ENCODE measurements at regions not wholly inside any gene's neighbourhood (a gene's known extent, or its start where the extent isn't known, plus 50 kb on each side); places are given as distances from the start of the nearest gene placed in this dataset.

DNA sequence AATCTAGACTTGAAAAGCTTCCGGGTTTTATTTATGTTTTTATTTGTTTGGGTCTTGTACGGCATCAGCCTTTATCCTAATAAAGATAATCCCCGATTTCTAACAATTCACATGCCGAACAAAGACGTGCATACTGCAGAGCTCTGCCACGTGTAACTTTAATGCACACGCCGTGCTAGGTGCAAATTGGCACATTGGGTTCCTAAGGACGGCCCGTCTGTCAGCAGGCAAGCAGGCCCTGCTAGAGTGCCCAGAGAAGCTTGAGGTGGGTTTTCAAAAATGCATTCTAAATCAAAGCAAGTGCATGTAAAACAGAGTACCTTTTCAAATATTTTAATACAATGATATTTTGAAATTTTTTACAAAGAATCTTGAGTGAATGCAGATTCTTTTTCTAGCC lies 806.4 kb upstream of the POU3F3 start:
- Histone ChIP-seq H3K9me3 (no peaks in the 10 kb centered on the region), H3K27ac (no peak overlapping the region), H3K27me3 (no peaks in the 10 kb centered on the region), H3K36me3 (no peaks in the 10 kb centered on the region), H3K4me3 (no peak overlapping the region), H3K4me1 (no peaks in the 10 kb centered on the region)
- DNase-seq (no peak), ATAC-seq (ENCODE audit: low FRiP score in 2 of 2) (no peak)
- TF ChIP-seq EP300 (IDR thresholded peaks at IDR 0.05) = no peak
- no peak for TF ChIP-seq POLR2AphosphoS5 (IDR thresholded peaks at IDR 0.05)
- no peak for TF ChIP-seq POLR2A (IDR thresholded peaks at IDR 0.05)
- TF ChIP-seq, protein P1, sequence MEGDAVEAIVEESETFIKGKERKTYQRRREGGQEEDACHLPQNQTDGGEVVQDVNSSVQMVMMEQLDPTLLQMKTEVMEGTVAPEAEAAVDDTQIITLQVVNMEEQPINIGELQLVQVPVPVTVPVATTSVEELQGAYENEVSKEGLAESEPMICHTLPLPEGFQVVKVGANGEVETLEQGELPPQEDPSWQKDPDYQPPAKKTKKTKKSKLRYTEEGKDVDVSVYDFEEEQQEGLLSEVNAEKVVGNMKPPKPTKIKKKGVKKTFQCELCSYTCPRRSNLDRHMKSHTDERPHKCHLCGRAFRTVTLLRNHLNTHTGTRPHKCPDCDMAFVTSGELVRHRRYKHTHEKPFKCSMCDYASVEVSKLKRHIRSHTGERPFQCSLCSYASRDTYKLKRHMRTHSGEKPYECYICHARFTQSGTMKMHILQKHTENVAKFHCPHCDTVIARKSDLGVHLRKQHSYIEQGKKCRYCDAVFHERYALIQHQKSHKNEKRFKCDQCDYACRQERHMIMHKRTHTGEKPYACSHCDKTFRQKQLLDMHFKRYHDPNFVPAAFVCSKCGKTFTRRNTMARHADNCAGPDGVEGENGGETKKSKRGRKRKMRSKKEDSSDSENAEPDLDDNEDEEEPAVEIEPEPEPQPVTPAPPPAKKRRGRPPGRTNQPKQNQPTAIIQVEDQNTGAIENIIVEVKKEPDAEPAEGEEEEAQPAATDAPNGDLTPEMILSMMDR (IDR thresholded peaks at IDR 0.05) = no peak
- 87 to 92% methylated on average over 10 of the region's 10 CpGs for WGBS, 2 donors

DNA sequence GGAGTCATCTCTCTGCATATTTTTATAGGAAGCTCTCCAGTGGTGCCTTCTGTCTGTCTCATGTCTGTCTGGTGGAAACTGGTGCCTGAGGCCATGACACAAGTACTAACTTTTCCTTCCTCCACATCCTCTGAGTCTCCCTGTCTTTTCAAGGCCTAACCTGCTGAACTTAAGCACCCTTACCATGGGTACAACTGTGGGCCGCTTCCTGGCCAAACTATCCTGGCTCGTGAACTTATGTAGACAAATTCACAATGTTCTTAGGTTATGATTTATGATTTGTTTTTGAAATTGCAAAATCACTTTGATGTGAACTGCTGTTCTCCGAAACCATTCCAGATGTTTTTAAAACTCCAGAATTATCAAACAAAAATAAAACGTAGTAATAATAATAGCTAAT lies 804.5 kb upstream of the POU3F3 start:
- 71 to 78% methylated on average over 4 of the region's 4 CpGs for WGBS, 2 donors
- Histone ChIP-seq H3K27me3 (no peaks in the 10 kb centered on the region), H3K36me3 (no peaks in the 10 kb centered on the region), H3K27ac (no peak overlapping the region), H3K9me3 (no peaks in the 10 kb centered on the region), H3K4me1 (no peaks in the 10 kb centered on the region), H3K4me3 (no peak overlapping the region)
- ATAC-seq (ENCODE audit: low FRiP score in 2 of 2) (peak in 1 of 2 donors; percentile 44), DNase-seq (no peak)
- TF ChIP-seq POLR2A (IDR thresholded peaks at IDR 0.05) = no peak
- TF ChIP-seq EP300 (IDR thresholded peaks at IDR 0.05) = no peak
- TF ChIP-seq POLR2AphosphoS5 (IDR thresholded peaks at IDR 0.05) = no peak
- TF ChIP-seq, protein P1 (IDR thresholded peaks at IDR 0.05) = no peak

DNA sequence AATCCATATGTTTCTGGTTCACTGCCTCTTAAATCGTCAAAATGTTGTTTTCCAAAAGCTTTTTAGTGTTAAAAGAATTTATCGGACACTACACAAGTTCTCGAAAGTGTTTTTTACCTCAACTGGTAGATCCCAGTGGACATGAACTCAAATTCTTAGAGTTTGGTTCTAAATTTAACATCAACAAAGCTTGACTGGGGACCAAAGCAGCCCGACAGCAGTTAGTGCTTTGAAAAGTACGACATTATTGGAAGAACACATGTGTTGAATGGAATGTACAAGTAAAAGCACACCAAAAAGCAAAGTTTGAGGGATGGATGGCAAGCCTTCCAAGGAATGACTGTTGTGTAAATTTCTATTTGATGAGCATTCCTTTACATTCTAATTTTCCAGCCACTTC lies 803.9 kb upstream of the POU3F3 start:
- H3K9me3 ChIP-seq = no peaks in the 10 kb centered on the region
- 84 to 91% methylated on average over 5 of the region's 5 CpGs for WGBS, 2 donors
- no peak overlapping the region for H3K4me3 ChIP-seq
- H3K36me3 ChIP-seq = no peaks in the 10 kb centered on the region
- ATAC-seq (ENCODE audit: low FRiP score in 2 of 2) = peak in 1 of 2 donors; percentile 16
- no peak for DNase-seq
- no peak overlapping the region for H3K27ac ChIP-seq
- no peaks in the 10 kb centered on the region for H3K4me1 ChIP-seq
- TF ChIP-seq POLR2AphosphoS5 (IDR thresholded peaks at IDR 0.05) (no peak), POLR2A (IDR thresholded peaks at IDR 0.05) (no peak), EP300 (IDR thresholded peaks at IDR 0.05) (no peak)
- TF ChIP-seq, protein P1 (IDR thresholded peaks at IDR 0.05) = no peak
- no peaks in the 10 kb centered on the region for H3K27me3 ChIP-seq

DNA sequence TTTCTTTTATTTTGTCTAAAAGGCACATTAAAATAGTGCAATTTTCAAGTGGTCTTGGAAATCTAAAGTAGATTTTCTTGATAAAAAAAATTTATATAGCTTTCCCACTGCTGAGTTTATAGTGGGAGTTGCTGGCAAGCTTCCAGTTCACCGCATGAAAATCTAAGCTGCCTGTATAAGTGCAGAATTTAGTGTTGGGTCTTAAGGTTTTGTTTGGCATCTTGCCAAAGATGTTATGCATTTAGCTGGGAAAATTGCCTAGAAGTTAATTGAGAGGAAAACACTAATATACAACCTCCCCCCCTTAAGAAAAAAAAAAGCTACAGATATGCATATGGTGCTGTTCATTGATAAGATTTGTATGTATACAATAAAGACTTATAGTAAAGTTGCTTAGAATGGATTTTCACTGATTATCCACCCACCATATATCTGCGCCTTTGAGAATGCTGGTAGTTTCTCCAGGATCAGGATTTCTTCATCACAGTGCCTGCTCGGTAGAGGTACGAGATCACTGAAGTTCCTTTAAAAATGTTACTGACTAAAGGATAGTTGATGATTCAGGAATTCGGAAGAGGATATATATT lies 803.2 kb upstream of the POU3F3 start:
- no peaks in the 10 kb centered on the region for H3K4me1 ChIP-seq
- ATAC-seq (ENCODE audit: low FRiP score in 2 of 2) = no peak
- TF ChIP-seq, protein P1 (IDR thresholded peaks at IDR 0.05) = no peak
- TF ChIP-seq POLR2A (IDR thresholded peaks at IDR 0.05) (no peak), POLR2AphosphoS5 (IDR thresholded peaks at IDR 0.05) (no peak), EP300 (IDR thresholded peaks at IDR 0.05) (no peak)
- no peaks in the 10 kb centered on the region for H3K27me3 ChIP-seq
- H3K4me3 ChIP-seq = no peak overlapping the region
- WGBS, 2 donors = 82 to 84% methylated on average over 5 of the region's 5 CpGs
- DNase-seq = no peak
- no peak overlapping the region for H3K27ac ChIP-seq
- no peaks in the 10 kb centered on the region for H3K36me3 ChIP-seq
- H3K9me3 ChIP-seq = no peaks in the 10 kb centered on the region

DNA sequence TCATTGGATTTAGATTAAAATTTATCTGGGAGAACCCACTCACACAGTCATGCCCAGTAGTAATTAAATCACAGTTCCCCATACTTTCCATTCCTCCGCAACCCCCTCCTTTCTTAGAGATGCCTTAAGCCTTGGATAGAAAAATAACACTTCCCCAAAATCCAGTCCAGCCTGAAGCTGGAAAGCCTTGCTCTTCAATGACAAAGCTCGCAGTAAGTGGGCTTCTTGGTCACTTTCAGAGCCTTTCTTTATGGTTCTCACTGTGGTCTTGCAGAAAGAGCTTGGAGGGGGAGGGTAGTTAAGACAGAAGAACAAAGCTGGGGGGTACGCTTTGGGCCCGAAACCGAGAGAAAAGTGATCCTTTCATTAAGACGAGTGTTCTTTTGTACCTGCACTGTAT lies 802.1 kb upstream of the POU3F3 start:
- no peaks in the 10 kb centered on the region for H3K27me3 ChIP-seq
- no peaks in the 10 kb centered on the region for H3K4me1 ChIP-seq
- ATAC-seq (ENCODE audit: low FRiP score in 2 of 2) (no peak), DNase-seq (no peak)
- WGBS, 2 donors = 86 to 90% methylated on average over 6 of the region's 6 CpGs
- H3K36me3 ChIP-seq = no peaks in the 10 kb centered on the region
- no peak overlapping the region for H3K27ac ChIP-seq
- no peak overlapping the region for H3K4me3 ChIP-seq
- no peak for TF ChIP-seq EP300 (IDR thresholded peaks at IDR 0.05)
- TF ChIP-seq, protein P1 (IDR thresholded peaks at IDR 0.05) = no peak
- no peak for TF ChIP-seq POLR2AphosphoS5 (IDR thresholded peaks at IDR 0.05)
- TF ChIP-seq POLR2A (IDR thresholded peaks at IDR 0.05) = no peak
- no peaks in the 10 kb centered on the region for H3K9me3 ChIP-seq

All from upper lobe of left lung (tissue), 6 donors.